ENCODE measurements at regions not wholly inside any gene's neighbourhood (a gene's known extent, or its start where the extent isn't known, plus 50 kb on each side); places are given as distances from the start of the nearest gene placed in this dataset.

GRCh38 chr14:88078525-88078924 is 73.6 kb downstream of the GPR65 start:
- 82% methylated on average over 1 of the region's 1 CpG for WGBS (ENCODE audit: low lambda C conversion rate, missing lambda C conversion rate)
- Histone ChIP-seq H3K4me3 (no peak overlapping the region), H3K79me2 (no peaks in the 10 kb centered on the region), H3K9me3 (ENCODE audit: low read depth) (no peaks in the 10 kb centered on the region), H3K4me1 (ENCODE audit: insufficient read depth) (no peaks in the 10 kb centered on the region), H3K36me3 (replicated peaks; ENCODE audit: insufficient read depth, low read depth) (no peaks in the 10 kb centered on the region), H3K27me3 (no peaks in the 10 kb centered on the region), H2AFZ (no peak overlapping the region), H4K20me1 (ENCODE audit: insufficient read depth, poor library complexity, severe bottlenecking) (no peaks in the 10 kb centered on the region), H3K27ac (no peak overlapping the region), H3K9me2 (replicated peaks; ENCODE audit: insufficient read depth) (no peaks in the 10 kb centered on the region), H3K4me2 (no peak overlapping the region)
- TF ChIP-seq EZH2 (IDR thresholded peaks at IDR 0.05; ENCODE audit: borderline replicate concordance) (no peak), EZH2phosphoT487 (IDR thresholded peaks at IDR 0.05; ENCODE audit: low read depth, severe bottlenecking, unreplicated experiment) (no peak)
- TF ChIP-seq, protein P1, sequence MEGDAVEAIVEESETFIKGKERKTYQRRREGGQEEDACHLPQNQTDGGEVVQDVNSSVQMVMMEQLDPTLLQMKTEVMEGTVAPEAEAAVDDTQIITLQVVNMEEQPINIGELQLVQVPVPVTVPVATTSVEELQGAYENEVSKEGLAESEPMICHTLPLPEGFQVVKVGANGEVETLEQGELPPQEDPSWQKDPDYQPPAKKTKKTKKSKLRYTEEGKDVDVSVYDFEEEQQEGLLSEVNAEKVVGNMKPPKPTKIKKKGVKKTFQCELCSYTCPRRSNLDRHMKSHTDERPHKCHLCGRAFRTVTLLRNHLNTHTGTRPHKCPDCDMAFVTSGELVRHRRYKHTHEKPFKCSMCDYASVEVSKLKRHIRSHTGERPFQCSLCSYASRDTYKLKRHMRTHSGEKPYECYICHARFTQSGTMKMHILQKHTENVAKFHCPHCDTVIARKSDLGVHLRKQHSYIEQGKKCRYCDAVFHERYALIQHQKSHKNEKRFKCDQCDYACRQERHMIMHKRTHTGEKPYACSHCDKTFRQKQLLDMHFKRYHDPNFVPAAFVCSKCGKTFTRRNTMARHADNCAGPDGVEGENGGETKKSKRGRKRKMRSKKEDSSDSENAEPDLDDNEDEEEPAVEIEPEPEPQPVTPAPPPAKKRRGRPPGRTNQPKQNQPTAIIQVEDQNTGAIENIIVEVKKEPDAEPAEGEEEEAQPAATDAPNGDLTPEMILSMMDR (IDR thresholded peaks at IDR 0.05; ENCODE audit: poor library complexity), result no peak
- no peak for DNase-seq (ENCODE audit: low spot score)

- H3K9me3 ChIP-seq (ENCODE audit: low read depth), result no peaks in the 10 kb centered on the region
- no peak overlapping the region for H3K27ac ChIP-seq
- 91% methylated on average over 2 of the region's 2 CpGs for WGBS (ENCODE audit: low lambda C conversion rate, missing lambda C conversion rate)
- H3K9me2 ChIP-seq (replicated peaks; ENCODE audit: insufficient read depth), result no peaks in the 10 kb centered on the region
- H3K4me1 ChIP-seq (ENCODE audit: insufficient read depth), result no peaks in the 10 kb centered on the region
- H4K20me1 ChIP-seq (ENCODE audit: insufficient read depth, poor library complexity, severe bottlenecking), result no peaks in the 10 kb centered on the region
- TF ChIP-seq, protein P1 (IDR thresholded peaks at IDR 0.05; ENCODE audit: poor library complexity), result no peak
- TF ChIP-seq EZH2 (IDR thresholded peaks at IDR 0.05; ENCODE audit: borderline replicate concordance) (no peak), EZH2phosphoT487 (IDR thresholded peaks at IDR 0.05; ENCODE audit: low read depth, severe bottlenecking, unreplicated experiment) (no peak)
- no peaks in the 10 kb centered on the region for H3K27me3 ChIP-seq
- no peak overlapping the region for H3K4me3 ChIP-seq
- no peaks in the 10 kb centered on the region for H3K36me3 ChIP-seq (replicated peaks; ENCODE audit: insufficient read depth, low read depth)
- no peaks in the 10 kb centered on the region for H3K79me2 ChIP-seq
- no peak overlapping the region for H2AFZ ChIP-seq
- H3K4me2 ChIP-seq, result no peak overlapping the region
- DNase-seq (ENCODE audit: low spot score), result no peak
Observed at GRCh38 chr14:88079624-88080023, 74.7 kb downstream of the GPR65 start.

DNA sequence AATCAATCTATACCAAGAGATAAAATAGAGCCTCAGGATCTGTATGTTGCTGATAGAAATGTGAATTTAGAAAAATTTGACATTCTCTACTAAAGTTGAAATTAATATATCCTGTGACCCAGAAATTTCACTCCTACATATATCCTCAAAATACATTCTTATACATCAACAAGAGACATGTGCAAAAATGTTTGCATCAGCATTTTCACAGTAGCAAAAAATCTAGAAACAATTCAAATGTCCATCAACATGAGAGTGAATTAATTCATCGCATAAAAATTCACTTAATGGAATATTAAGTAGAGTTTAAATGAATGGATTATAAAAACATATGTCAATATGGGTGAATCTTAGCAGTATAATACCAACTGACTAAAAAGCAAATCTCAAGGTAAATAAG is 80.8 kb downstream of the GPR65 start:
- 100% methylated on average over 1 of the region's 1 CpG for WGBS (ENCODE audit: low lambda C conversion rate, missing lambda C conversion rate)
- TF ChIP-seq EZH2phosphoT487 (IDR thresholded peaks at IDR 0.05; ENCODE audit: low read depth, severe bottlenecking, unreplicated experiment), result no peak
- no peaks in the 10 kb centered on the region for H3K36me3 ChIP-seq (replicated peaks; ENCODE audit: insufficient read depth, low read depth)
- no peaks in the 10 kb centered on the region for H3K27me3 ChIP-seq
- no peaks in the 10 kb centered on the region for H4K20me1 ChIP-seq (ENCODE audit: insufficient read depth, poor library complexity, severe bottlenecking)
- H3K4me2 ChIP-seq, result no peak overlapping the region
- H3K4me3 ChIP-seq, result no peak overlapping the region
- H3K79me2 ChIP-seq, result no peaks in the 10 kb centered on the region
- DNase-seq (ENCODE audit: low spot score), result no peak
- no peaks in the 10 kb centered on the region for H3K9me2 ChIP-seq (replicated peaks; ENCODE audit: insufficient read depth)
- H3K9me3 ChIP-seq (ENCODE audit: low read depth), result no peaks in the 10 kb centered on the region
- no peaks in the 10 kb centered on the region for H3K4me1 ChIP-seq (ENCODE audit: insufficient read depth)
- no peak overlapping the region for H3K27ac ChIP-seq
- no peak overlapping the region for H2AFZ ChIP-seq

DNA sequence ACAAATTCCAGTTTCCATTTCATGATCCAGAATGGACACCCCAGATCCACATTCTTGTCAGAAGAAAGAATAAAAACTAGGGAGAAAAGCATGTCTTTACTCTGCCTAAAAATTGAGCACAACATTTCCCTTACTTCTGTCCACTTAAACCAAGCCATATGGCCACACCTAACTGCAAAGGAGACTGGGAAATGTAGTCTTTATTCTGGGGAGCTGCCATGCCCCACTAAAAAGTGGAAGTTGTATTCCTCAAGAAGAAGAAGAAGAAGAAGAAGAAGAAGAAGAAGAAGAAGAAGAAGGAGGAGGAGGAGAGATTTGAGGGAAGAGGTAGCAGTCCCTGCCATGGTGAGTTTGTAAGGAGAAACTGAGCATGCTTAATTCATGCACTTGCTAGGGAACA is 84.5 kb downstream of the GPR65 start:
- Histone ChIP-seq H3K4me3 (no peak overlapping the region), H3K36me3 (replicated peaks; ENCODE audit: insufficient read depth, low read depth) (no peaks in the 10 kb centered on the region), H3K4me1 (ENCODE audit: insufficient read depth) (no peaks in the 10 kb centered on the region), H3K9me2 (replicated peaks; ENCODE audit: insufficient read depth) (no peaks in the 10 kb centered on the region), H3K27me3 (no peaks in the 10 kb centered on the region), H3K27ac (no peak overlapping the region), H2AFZ (no peak overlapping the region), H4K20me1 (ENCODE audit: insufficient read depth, poor library complexity, severe bottlenecking) (no peaks in the 10 kb centered on the region), H3K9me3 (ENCODE audit: low read depth) (no peaks in the 10 kb centered on the region), H3K4me2 (no peak overlapping the region), H3K79me2 (no peaks in the 10 kb centered on the region)
- DNase-seq (ENCODE audit: low spot score), result no peak
- TF ChIP-seq, protein P1 (IDR thresholded peaks at IDR 0.05; ENCODE audit: poor library complexity), result no peak
- TF ChIP-seq EZH2phosphoT487 (IDR thresholded peaks at IDR 0.05; ENCODE audit: low read depth, severe bottlenecking, unreplicated experiment) (no peak), EZH2 (IDR thresholded peaks at IDR 0.05; ENCODE audit: borderline replicate concordance) (no peak)

All from hepatocyte (in vitro differentiated cells).